SK-N-SH treated with all-trans-retinoic acid at 6 μM for 48 hours (cell line): ENCODE measurements at regions not wholly inside any gene's neighbourhood (a gene's known extent, or its start where the extent isn't known, plus 50 kb on each side); places are given as distances from the start of the nearest gene placed in this dataset.

ENCODE experiments used
- ATAC-seq: fragments of 200-7000 bp; cut with Tn5 transposase; 3 replicates; pipeline ENCODE4 v1.9.1; 2020; ENCODE audit warnings: mild to moderate bottlenecking, moderate library complexity
- ARNTL ChIP-seq: fragments of 450-650 bp; formaldehyde crosslinking; IDR thresholded peaks from 2 replicates; pipeline ENCODE4 v1.5.0; 2020; ENCODE audit warnings: low read depth, mild to moderate bottlenecking, moderate library complexity, borderline replicate concordance
- CSDC2 ChIP-seq: fragments of 250-450 bp; sonication (Bioruptor Pico); IDR thresholded peaks from 2 replicates; pipeline ENCODE4 v1.5.0; 2020; ENCODE audit warnings: mild to moderate bottlenecking, moderate library complexity
- GLIS3 ChIP-seq: fragments of 250-450 bp; sonication (Bioruptor Pico); IDR thresholded peaks from 2 replicates; pipeline ENCODE4 v1.5.0; 2020; ENCODE audit warnings: mild to moderate bottlenecking, moderate library complexity
- ISL1 ChIP-seq: fragments of 250-450 bp; sonication (Bioruptor Pico); IDR thresholded peaks from 2 replicates; pipeline ENCODE4 v2.1.2; 2022; ENCODE audit warnings: mild to moderate bottlenecking, moderate library complexity
- RARB ChIP-seq: fragments of 250-450 bp; sonication (Bioruptor Pico); IDR thresholded peaks from 2 replicates; pipeline ENCODE4 v1.8.0; 2021; ENCODE audit warnings: mild to moderate bottlenecking, moderate library complexity
- SNAI2 ChIP-seq: fragments of 250-450 bp; sonication (Bioruptor Pico); IDR thresholded peaks from 2 replicates; pipeline ENCODE4 v1.5.0; 2020; ENCODE audit warnings: mild to moderate bottlenecking, moderate library complexity
- TCF4 ChIP-seq: fragments of 250-450 bp; sonication (Bioruptor Pico); IDR thresholded peaks from 2 replicates; pipeline ENCODE4 v1.8.0; 2021; ENCODE audit warnings: mild to moderate bottlenecking, moderate library complexity, borderline replicate concordance
- TOX ChIP-seq: fragments of 250-450 bp; sonication (Bioruptor Pico); IDR thresholded peaks from 2 replicates; pipeline ENCODE4 v1.8.0; 2021; ENCODE audit warnings: mild to moderate bottlenecking, moderate library complexity, borderline replicate concordance
- ZC3H10 ChIP-seq: fragments of 250-450 bp; sonication (Bioruptor Pico); IDR thresholded peaks from 2 replicates; pipeline ENCODE4 v1.5.1; 2021; ENCODE audit warnings: mild to moderate bottlenecking, moderate library complexity
- ZFP3 ChIP-seq: fragments of 250-450 bp; sonication (Bioruptor Pico); IDR thresholded peaks from 2 replicates; pipeline ENCODE4 v1.5.0; 2020; ENCODE audit warnings: mild to moderate bottlenecking, moderate library complexity
- ZFP30 ChIP-seq: fragments of 450-650 bp; formaldehyde crosslinking; IDR thresholded peaks from 2 replicates; pipeline ENCODE4 v1.5.0; 2022; ENCODE audit warnings: mild to moderate bottlenecking, moderate library complexity
- ZNF565 ChIP-seq: fragments of 450-650 bp; formaldehyde crosslinking; conservative IDR thresholded peaks from 2 replicates; pipeline ENCODE4 v1.5.0; 2020; ENCODE audit warnings: low read depth, mild to moderate bottlenecking, moderate library complexity
- ZNF70 ChIP-seq: fragments of 450-650 bp; formaldehyde crosslinking; IDR thresholded peaks from 2 replicates; pipeline ENCODE4 v1.5.0; 2020; ENCODE audit warnings: mild to moderate bottlenecking, moderate library complexity
- ZNF8 ChIP-seq: fragments of 450-650 bp; formaldehyde crosslinking; IDR thresholded peaks from 2 replicates; pipeline ENCODE4 v1.5.0; 2020; ENCODE audit warnings: mild to moderate bottlenecking, moderate library complexity
- TF ChIP-seq, protein P1 (sequence below): fragments of 250-450 bp; sonication (Bioruptor Pico); IDR thresholded peaks from 2 replicates; pipeline ENCODE4 v1.8.0; 2020; ENCODE audit warnings: mild to moderate bottlenecking, moderate library complexity, borderline replicate concordance
- TF ChIP-seq, protein P2 (sequence below): fragments of 250-450 bp; sonication (Bioruptor Pico); IDR thresholded peaks from 2 replicates; pipeline ENCODE4 v1.8.0; 2021; ENCODE audit warnings: low read depth, mild to moderate bottlenecking, moderate library complexity, borderline replicate concordance
- TF ChIP-seq, protein P3 (sequence below): fragments of 250-450 bp; sonication (Bioruptor Pico); IDR thresholded peaks from 2 replicates; pipeline ENCODE4 v1.5.1; 2020; ENCODE audit warnings: low read depth, mild to moderate bottlenecking, moderate library complexity
- TF ChIP-seq, protein P4 (sequence below): fragments of 250-450 bp; sonication (Bioruptor Pico); IDR thresholded peaks from 2 replicates; pipeline ENCODE4 v1.5.0; 2020; ENCODE audit warnings: mild to moderate bottlenecking, moderate library complexity
- TF ChIP-seq, protein P5 (sequence below): fragments of 250-450 bp; sonication (Bioruptor Pico); IDR thresholded peaks from 2 replicates; pipeline ENCODE4 v1.5.1; 2021; ENCODE audit warnings: mild to moderate bottlenecking, moderate library complexity

DNA sequence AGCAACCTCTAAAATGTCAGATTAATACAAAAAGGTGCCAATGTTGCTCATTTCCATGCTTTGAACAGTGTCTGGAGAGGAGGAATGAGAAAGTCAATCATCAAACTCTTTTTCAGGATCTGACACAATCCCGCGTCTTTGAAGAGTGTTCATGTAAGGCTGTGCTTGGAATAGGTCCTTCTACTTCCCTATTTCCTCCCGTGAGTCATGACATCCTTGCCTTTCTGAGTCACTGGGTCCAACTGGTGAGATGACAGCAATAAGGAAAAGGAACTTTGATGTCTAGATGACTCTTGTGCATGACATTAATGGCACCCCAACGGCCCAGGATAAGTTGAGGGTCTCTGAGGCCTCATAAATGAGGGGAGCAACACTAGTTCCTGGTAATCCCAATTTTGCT is 109.0 kb upstream of the CELF4 start:
- ATAC-seq: no peak

DNA sequence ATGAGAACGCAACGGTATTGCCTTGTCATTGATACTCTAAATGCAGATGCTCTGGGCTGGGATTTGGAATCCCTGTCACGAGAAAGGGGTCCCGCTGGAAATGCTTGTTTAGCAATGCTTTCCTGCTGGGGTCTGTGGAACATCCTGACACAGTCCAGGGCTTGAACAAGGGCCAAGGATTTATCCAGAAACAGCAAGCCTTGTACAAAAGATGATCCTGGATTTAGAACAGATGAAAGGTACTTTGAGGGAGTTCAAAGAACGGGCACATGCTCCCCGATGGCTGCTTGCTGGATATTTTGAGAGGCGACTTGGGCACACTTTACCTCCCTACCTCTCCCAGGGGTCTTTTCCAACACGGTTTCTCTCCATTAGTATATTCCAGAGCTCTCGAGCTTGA is 108.1 kb upstream of the CELF4 start:
- no peak for ATAC-seq
- TF ChIP-seq, protein P1, sequence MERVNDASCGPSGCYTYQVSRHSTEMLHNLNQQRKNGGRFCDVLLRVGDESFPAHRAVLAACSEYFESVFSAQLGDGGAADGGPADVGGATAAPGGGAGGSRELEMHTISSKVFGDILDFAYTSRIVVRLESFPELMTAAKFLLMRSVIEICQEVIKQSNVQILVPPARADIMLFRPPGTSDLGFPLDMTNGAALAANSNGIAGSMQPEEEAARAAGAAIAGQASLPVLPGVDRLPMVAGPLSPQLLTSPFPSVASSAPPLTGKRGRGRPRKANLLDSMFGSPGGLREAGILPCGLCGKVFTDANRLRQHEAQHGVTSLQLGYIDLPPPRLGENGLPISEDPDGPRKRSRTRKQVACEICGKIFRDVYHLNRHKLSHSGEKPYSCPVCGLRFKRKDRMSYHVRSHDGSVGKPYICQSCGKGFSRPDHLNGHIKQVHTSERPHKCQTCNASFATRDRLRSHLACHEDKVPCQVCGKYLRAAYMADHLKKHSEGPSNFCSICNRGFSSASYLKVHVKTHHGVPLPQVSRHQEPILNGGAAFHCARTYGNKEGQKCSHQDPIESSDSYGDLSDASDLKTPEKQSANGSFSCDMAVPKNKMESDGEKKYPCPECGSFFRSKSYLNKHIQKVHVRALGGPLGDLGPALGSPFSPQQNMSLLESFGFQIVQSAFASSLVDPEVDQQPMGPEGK (CRISPR knock-in tag): no peak
- no peak for TF ChIP-seq ZNF8 (CRISPR knock-in tag)
- no peak for TF ChIP-seq ZNF565 (CRISPR knock-in tag)
- no peak for TF ChIP-seq ZNF70 (CRISPR knock-in tag)
- TF ChIP-seq, protein P2, sequence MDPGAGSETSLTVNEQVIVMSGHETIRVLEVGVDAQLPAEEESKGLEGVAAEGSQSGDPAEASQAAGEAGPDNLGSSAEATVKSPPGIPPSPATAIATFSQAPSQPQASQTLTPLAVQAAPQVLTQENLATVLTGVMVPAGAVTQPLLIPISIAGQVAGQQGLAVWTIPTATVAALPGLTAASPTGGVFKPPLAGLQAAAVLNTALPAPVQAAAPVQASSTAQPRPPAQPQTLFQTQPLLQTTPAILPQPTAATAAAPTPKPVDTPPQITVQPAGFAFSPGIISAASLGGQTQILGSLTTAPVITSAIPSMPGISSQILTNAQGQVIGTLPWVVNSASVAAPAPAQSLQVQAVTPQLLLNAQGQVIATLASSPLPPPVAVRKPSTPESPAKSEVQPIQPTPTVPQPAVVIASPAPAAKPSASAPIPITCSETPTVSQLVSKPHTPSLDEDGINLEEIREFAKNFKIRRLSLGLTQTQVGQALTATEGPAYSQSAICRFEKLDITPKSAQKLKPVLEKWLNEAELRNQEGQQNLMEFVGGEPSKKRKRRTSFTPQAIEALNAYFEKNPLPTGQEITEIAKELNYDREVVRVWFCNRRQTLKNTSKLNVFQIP (CRISPR knock-in tag): no peak
- no peak for TF ChIP-seq ZFP30
- TF ChIP-seq RARB (CRISPR knock-in tag): no peak
- no peak for TF ChIP-seq ZFP3 (CRISPR knock-in tag)
- TF ChIP-seq TOX (CRISPR knock-in tag): no peak
- TF ChIP-seq ZC3H10 (CRISPR knock-in tag): no peak
- TF ChIP-seq ISL1 (CRISPR knock-in tag): no peak
- TF ChIP-seq CSDC2: no peak
- TF ChIP-seq GLIS3: no peak
- TF ChIP-seq, protein P3, sequence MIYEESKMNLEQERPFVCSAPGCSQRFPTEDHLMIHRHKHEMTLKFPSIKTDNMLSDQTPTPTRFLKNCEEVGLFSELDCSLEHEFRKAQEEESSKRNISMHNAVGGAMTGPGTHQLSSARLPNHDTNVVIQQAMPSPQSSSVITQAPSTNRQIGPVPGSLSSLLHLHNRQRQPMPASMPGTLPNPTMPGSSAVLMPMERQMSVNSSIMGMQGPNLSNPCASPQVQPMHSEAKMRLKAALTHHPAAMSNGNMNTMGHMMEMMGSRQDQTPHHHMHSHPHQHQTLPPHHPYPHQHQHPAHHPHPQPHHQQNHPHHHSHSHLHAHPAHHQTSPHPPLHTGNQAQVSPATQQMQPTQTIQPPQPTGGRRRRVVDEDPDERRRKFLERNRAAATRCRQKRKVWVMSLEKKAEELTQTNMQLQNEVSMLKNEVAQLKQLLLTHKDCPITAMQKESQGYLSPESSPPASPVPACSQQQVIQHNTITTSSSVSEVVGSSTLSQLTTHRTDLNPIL (CRISPR knock-in tag): no peak
- TF ChIP-seq, protein P4, sequence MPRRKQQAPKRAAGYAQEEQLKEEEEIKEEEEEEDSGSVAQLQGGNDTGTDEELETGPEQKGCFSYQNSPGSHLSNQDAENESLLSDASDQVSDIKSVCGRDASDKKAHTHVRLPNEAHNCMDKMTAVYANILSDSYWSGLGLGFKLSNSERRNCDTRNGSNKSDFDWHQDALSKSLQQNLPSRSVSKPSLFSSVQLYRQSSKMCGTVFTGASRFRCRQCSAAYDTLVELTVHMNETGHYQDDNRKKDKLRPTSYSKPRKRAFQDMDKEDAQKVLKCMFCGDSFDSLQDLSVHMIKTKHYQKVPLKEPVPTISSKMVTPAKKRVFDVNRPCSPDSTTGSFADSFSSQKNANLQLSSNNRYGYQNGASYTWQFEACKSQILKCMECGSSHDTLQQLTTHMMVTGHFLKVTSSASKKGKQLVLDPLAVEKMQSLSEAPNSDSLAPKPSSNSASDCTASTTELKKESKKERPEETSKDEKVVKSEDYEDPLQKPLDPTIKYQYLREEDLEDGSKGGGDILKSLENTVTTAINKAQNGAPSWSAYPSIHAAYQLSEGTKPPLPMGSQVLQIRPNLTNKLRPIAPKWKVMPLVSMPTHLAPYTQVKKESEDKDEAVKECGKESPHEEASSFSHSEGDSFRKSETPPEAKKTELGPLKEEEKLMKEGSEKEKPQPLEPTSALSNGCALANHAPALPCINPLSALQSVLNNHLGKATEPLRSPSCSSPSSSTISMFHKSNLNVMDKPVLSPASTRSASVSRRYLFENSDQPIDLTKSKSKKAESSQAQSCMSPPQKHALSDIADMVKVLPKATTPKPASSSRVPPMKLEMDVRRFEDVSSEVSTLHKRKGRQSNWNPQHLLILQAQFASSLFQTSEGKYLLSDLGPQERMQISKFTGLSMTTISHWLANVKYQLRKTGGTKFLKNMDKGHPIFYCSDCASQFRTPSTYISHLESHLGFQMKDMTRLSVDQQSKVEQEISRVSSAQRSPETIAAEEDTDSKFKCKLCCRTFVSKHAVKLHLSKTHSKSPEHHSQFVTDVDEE: no peak
- TF ChIP-seq, protein P5, sequence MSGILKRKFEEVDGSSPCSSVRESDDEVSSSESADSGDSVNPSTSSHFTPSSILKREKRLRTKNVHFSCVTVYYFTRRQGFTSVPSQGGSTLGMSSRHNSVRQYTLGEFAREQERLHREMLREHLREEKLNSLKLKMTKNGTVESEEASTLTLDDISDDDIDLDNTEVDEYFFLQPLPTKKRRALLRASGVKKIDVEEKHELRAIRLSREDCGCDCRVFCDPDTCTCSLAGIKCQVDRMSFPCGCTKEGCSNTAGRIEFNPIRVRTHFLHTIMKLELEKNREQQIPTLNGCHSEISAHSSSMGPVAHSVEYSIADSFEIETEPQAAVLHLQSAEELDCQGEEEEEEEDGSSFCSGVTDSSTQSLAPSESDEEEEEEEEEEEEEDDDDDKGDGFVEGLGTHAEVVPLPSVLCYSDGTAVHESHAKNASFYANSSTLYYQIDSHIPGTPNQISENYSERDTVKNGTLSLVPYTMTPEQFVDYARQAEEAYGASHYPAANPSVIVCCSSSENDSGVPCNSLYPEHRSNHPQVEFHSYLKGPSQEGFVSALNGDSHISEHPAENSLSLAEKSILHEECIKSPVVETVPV (CRISPR knock-in tag): no peak
- no peak for TF ChIP-seq TCF4 (CRISPR knock-in tag)
- TF ChIP-seq, all 23 proteins: peak for 0

More for the DNA sequence above, 109.0 kb upstream of the CELF4 start:
- TF ChIP-seq, protein P3 (CRISPR knock-in tag): no peak
- TF ChIP-seq TOX (CRISPR knock-in tag): no peak
- TF ChIP-seq SNAI2 (CRISPR knock-in tag): no peak
- no peak for TF ChIP-seq TCF4 (CRISPR knock-in tag)
- no peak for TF ChIP-seq ZFP30

DNA sequence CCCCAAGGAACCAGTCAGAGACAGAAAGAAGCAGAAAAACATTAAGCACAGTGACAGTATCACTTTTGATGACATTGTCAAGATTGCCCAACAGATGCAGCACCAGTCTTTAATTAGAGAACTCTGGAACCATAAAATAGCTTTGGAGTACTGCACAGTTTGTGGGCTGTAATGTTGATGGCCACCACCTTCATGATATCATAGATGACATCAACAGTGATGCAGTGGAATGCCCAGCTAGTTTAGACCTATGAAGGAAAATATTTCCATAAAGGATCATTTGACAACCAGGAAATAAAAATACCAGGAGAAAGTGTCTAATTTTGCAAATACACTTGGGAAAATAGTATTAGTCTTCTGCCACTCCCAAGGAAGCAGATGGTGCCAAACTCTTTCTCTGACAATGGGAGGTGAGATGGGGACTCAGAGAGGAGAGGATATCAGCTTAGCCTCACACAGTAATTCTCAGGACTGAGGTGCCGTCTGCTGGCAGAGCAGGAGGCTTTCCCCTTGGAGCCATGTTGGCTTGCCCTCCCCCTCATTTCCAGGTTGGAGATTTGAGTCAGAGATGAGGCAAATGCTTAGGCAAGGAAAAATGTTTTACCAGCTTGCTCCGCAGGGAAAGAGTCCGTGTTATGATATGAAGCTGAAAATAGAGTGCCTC is 107.5 kb upstream of the CELF4 start:
- TF ChIP-seq, protein P5 (CRISPR knock-in tag): no peak
- TF ChIP-seq ZFP3 (CRISPR knock-in tag) (no peak), RARB (CRISPR knock-in tag) (no peak), ARNTL (no peak)
- ATAC-seq: no peak
